Naive thymus-derived CD8-positive, alpha-beta T cell (primary cell): ENCODE measurements at regions not wholly inside any gene's neighbourhood (a gene's known extent, or its start where the extent isn't known, plus 50 kb on each side); places are given as distances from the start of the nearest gene placed in this dataset.

ENCODE experiments used
- ATAC-seq, 2 donors: fragments of 150-1000 bp; cut with Tn5 transposase in 1 of 2; sonication (Bioruptor Pico), chemical (Tn5 transposase) in 1 of 2; 1 replicate in 1 of 2; 2 replicates in 1 of 2; pipeline ENCODE4 v1.10.0; 2021; ENCODE audit warnings: mild to moderate bottlenecking in 2 of 2, moderate library complexity in 2 of 2
- POLR2A ChIA-PET: fragments of 350-600 bp; sonication (Branson Sonifier 250); formaldehyde crosslinking; loops from one replicate; lab custom pipeline; 2021; ENCODE audit warnings: antibody characterized with exemption; lab: Charles Lee
- DNase-seq, 10 donors: peaks; one replicate each; pipeline versions ENCODE4 v3.0.0 to v3.0.0-alpha.2; 2020 to 2022
- H3K27ac Mint-ChIP-seq, 10 donors: one replicate each; pipeline ENCODE4 v1.8.0; 2020 to 2022; ENCODE audit warnings: mild to moderate bottlenecking in 10 of 10, mixed read lengths in 10 of 10, moderate library complexity in 4 of 10, inconsistent platforms in 1 of 10
- H3K27me3 Mint-ChIP-seq, 5 donors: one replicate each; pipeline ENCODE4 v1.8.0; 2021 to 2022; ENCODE audit warnings: mixed read lengths in 5 of 5
- H3K36me3 Mint-ChIP-seq, 3 donors: one replicate each; pipeline ENCODE4 v1.8.0; 2020 to 2022; ENCODE audit warnings: mixed read lengths in 3 of 3, mild to moderate bottlenecking in 2 of 3, inconsistent platforms in 1 of 3
- H3K4me1 Mint-ChIP-seq, 4 donors: one replicate each; pipeline ENCODE4 v1.8.0; 2021 to 2022; ENCODE audit warnings: mixed read lengths in 4 of 4
- H3K4me3 Mint-ChIP-seq, 10 donors: one replicate each; pipeline ENCODE4 v1.8.0; 2020 to 2022; ENCODE audit warnings: mild to moderate bottlenecking in 10 of 10, mixed read lengths in 10 of 10, moderate library complexity in 6 of 10, inconsistent platforms in 1 of 10
- H3K9me3 Mint-ChIP-seq, 9 donors: one replicate each; pipeline ENCODE4 v1.8.0; 2020 to 2022; ENCODE audit warnings: mixed read lengths in 9 of 9, mild to moderate bottlenecking in 3 of 9, inconsistent platforms in 1 of 9, moderate library complexity in 1 of 9

DNA sequence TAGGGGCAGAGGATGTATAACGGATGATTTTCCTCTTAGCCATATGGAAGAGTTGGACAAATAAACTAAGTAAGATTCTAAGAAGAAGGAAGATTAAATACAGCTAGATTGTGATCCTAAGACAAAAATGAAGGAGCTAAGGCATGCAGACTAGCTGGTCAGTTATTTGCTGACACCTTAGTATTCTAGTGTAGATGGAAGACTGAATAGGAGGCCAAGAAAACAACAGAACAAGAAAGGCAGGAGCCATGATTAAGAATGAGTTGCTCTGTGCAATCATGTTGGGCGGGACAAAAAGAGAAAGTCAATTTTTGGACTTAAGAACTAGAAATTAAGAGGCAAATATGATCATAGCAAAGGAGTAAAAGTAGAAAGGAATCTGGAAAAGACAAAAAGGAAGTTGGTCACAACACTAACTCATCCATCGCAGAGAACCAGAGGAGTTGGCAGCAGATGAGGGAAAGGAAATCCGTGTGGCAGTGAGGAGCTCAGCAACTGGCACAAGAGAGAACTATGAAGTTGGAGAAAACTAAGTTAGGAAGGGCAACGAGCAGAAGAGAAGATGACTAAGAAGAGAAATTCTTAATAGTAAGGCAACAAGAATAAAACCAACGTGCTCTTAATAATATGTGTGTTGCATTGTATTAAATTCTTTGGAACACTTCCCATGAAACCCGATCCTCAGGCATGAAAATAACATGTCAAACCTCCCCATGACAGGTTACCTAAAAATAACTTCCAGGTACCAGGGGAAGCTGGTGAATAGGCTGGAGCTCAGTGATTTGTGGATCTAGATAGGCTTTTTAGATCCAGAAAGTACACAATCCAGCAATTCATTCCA, 234.4 kb downstream of the LTN1 start:
- Mint-ChIP-seq H3K4me3 (no peak overlapping the region), H3K9me3 (peaks cover 0 to 7% (median 0%) of the 10 kb centered on the region in 9 donors), H3K36me3 (peaks cover 3 to 14% (median 10%) of the 10 kb centered on the region in 3 donors), H3K27ac (no peak overlapping the region), H3K27me3 (no peaks in the 10 kb centered on the region), H3K4me1 (no peaks in the 10 kb centered on the region)
- DNase-seq (no peak), ATAC-seq (no peak)
- POLR2A ChIA-PET: interaction anchor here (0.5 kb wide), 1 partner anchor 123 kb away, joined by 6 read pairs; no protein-coding TSS in a partner anchor

GRCh38 chr21:28754862-28755261, 237.8 kb downstream of the LTN1 start:
- ATAC-seq (no peak), DNase-seq (no peak)
- POLR2A ChIA-PET: no interaction called here
- Mint-ChIP-seq H3K36me3 (peaks cover 4 to 5% (median 5%) of the 10 kb centered on the region in 3 donors), H3K4me1 (no peaks in the 10 kb centered on the region), H3K27me3 (no peaks in the 10 kb centered on the region), H3K4me3 (no peak overlapping the region), H3K9me3 (peaks cover 0 to 3% (median 0%) of the 10 kb centered on the region in 9 donors), H3K27ac (no peak overlapping the region)

DNA sequence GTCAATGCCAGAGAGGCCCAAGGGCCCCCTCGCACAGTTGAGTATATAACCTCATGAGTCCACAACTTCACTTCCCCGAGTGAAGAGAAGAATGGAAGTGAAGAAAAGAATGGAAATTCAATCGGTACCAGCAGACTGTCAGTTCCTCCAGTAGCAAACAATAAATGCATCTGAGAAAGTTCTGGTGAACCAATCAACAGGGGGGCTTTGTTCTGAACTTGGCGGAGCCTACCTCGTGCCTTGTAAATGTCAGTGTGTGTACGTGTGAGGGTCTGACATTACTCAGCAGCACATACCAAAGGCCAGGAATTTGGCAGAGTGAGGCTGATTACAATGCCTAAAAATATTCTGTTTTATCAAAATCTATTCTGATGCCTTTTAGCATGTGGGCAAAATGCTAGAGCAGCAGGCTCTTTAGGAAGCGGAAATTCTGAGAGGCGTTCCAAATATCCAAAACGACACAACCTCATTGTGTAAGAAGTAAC, 238.5 kb downstream of the LTN1 start:
- Mint-ChIP-seq H3K36me3 (peaks cover 0 to 5% (median 0%) of the 10 kb centered on the region in 3 donors), H3K4me1 (no peaks in the 10 kb centered on the region), H3K27me3 (no peaks in the 10 kb centered on the region), H3K4me3 (no peak overlapping the region), H3K27ac (no peak overlapping the region), H3K9me3 (no peaks in the 10 kb centered on the region)
- DNase-seq (no peak), ATAC-seq (no peak)
- POLR2A ChIA-PET: no interaction called here

DNA sequence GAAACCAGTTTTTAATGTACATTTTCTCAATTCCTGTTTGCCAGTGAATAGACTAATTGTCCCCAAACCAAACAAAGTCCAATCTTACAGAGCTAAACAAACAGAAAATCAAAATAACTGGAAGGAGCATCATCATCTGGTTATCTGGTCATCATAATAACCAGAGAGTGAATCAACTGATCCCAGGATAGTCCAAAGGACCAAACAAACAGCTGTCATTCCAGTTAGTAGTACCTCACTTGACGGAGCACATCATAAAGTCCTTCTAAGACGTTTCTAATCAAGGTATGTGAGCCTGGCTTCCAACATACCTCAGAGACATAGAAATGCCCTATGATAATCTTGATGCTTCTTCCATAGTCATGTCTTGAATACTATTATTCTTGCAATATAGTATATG, 240.5 kb downstream of the LTN1 start:
- Mint-ChIP-seq H3K9me3 (no peaks in the 10 kb centered on the region), H3K36me3 (peaks cover 0 to 5% (median 0%) of the 10 kb centered on the region in 3 donors), H3K27ac (no peak overlapping the region), H3K4me1 (no peaks in the 10 kb centered on the region), H3K27me3 (no peaks in the 10 kb centered on the region), H3K4me3 (no peak overlapping the region)
- DNase-seq: no peak
- POLR2A ChIA-PET: no interaction called here
- ATAC-seq: no peak

- Mint-ChIP-seq H3K4me3 (no peak overlapping the region), H3K27ac (no peak overlapping the region), H3K36me3 (peaks cover 0 to 5% (median 0%) of the 10 kb centered on the region in 3 donors), H3K27me3 (no peaks in the 10 kb centered on the region), H3K4me1 (no peaks in the 10 kb centered on the region), H3K9me3 (no peaks in the 10 kb centered on the region)
- POLR2A ChIA-PET: interaction anchor here (0.5 kb wide), 1 partner anchor 192 kb away, joined by 5 read pairs; no protein-coding TSS in a partner anchor
- ATAC-seq: no peak
- DNase-seq: no peak
Observed at GRCh38 chr21:28751176-28751575, 241.5 kb downstream of the LTN1 start.

- POLR2A ChIA-PET: interaction anchor here (0.5 kb wide), 1 partner anchor 191 kb away, joined by 5 read pairs; no protein-coding TSS in a partner anchor
- peaks cover 0 to 5% (median 0%) of the 10 kb centered on the region in 3 donors for H3K36me3 Mint-ChIP-seq
- H3K27ac Mint-ChIP-seq: peak overlapping the region in 1 of 10 donors; percentile 17
- DNase-seq (no peak), ATAC-seq (no peak)
- no peaks in the 10 kb centered on the region for H3K4me1 Mint-ChIP-seq
- no peaks in the 10 kb centered on the region for H3K27me3 Mint-ChIP-seq
- no peaks in the 10 kb centered on the region for H3K9me3 Mint-ChIP-seq
- no peak overlapping the region for H3K4me3 Mint-ChIP-seq
Observed at GRCh38 chr21:28750565-28750964, 242.1 kb downstream of the LTN1 start.

DNA sequence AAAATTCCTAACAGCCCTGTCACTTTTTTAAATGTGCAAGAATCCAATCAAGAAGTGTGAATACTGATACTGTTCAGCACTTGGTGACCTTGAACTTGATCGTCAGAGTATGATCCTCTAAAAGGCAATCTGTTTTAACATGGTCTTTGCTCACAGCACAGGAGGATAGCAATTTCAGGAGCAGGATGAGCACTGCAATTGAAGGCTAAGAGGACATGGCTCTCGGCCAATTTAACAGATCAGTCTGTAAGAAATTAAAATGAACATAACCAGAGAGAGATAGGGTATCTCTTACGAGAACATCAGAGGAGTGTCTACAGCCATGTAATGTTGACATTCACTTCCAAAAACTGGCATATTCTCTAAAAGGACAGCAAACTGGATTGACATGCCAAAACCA, 243.1 kb downstream of the LTN1 start:
- DNase-seq (no peak), ATAC-seq (no peak)
- H3K9me3 Mint-ChIP-seq: no peaks in the 10 kb centered on the region
- H3K27ac Mint-ChIP-seq: no peak overlapping the region
- no peaks in the 10 kb centered on the region for H3K27me3 Mint-ChIP-seq
- peaks cover 0 to 5% (median 0%) of the 10 kb centered on the region in 3 donors for H3K36me3 Mint-ChIP-seq
- POLR2A ChIA-PET: no interaction called here
- H3K4me1 Mint-ChIP-seq: no peaks in the 10 kb centered on the region
- H3K4me3 Mint-ChIP-seq: no peak overlapping the region

DNA sequence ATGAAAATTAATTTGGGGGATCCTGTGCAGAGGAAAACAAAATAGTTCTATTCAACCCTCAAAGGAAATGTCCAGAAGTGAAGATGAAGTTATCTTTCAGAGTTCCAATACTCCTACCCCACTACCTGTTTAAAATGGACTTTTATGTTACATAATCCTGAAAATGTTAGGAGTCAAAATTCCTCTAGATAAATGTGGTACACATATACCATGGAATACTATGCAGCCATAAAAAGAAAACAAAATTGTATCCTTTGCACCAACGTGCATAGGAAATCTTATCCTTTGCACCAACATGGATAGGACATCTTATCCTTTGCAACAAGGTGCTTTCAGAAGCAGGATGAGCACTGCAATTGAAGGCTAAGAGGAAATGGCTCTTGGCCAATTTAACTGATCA, 245.2 kb downstream of the LTN1 start:
- ATAC-seq: no peak
- Mint-ChIP-seq H3K4me1 (no peaks in the 10 kb centered on the region), H3K27me3 (peaks cover 0 to 3% (median 0%) of the 10 kb centered on the region in 5 donors), H3K9me3 (no peaks in the 10 kb centered on the region), H3K27ac (no peak overlapping the region), H3K36me3 (peaks cover 0 to 1% (median 0%) of the 10 kb centered on the region in 3 donors), H3K4me3 (no peak overlapping the region)
- POLR2A ChIA-PET: no interaction called here
- DNase-seq: no peak

GRCh38 chr21:28746166-28746565, 246.5 kb downstream of the LTN1 start:
- no peak overlapping the region for H3K4me3 Mint-ChIP-seq
- H3K4me1 Mint-ChIP-seq: no peaks in the 10 kb centered on the region
- no peak overlapping the region for H3K27ac Mint-ChIP-seq
- POLR2A ChIA-PET: interaction anchor here (0.7 to 1.9 kb wide), 5 partner anchors 54 to 228 kb away, joined by 3 to 6 read pairs (median 4); a partner anchor contains a TSS
- H3K36me3 Mint-ChIP-seq: peaks cover 0 to 2% (median 0%) of the 10 kb centered on the region in 3 donors
- peaks cover 0 to 3% (median 0%) of the 10 kb centered on the region in 5 donors for H3K27me3 Mint-ChIP-seq
- no peaks in the 10 kb centered on the region for H3K9me3 Mint-ChIP-seq
- ATAC-seq (no peak), DNase-seq (no peak)

DNA sequence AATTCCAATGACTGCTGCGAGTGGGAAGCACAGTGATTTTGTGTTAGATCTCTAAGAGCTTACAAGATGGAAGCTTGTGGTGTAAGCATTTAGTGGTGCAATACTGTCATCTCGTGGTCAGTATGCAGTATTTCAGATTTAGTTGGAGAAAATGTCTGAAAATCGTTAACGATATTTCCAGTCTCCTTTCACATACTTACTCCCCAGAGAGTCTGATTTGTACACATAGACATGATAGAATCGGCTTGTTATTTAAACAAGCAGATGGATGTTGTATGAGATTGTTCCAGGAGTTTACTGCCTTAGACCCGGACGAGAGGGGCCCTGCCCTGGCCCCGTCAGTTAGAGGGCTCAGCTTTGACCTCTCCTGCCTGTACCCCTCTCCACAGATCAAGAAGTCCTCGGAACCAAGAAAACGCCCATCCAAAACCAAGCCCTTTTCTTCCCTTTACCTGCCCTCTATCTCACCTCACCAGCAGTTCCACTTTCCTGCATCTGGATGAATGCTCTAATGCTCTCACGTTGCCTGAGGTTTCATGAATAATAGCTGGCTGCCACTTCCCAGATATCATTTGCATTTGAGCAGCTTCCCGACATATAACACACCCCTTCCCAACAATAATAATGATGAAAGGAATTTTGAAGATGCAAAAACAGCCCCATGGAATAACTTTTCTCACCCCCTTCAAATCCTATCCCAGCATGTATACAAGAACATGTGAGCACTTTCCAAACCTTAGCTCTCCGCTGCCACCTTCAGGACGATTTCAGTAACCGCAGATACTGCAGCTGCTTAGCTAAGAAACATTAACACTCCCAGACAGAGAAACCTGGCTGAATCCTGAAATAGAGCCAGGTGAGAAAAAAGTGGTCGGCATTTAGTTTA, 247.3 kb downstream of the LTN1 start:
- Mint-ChIP-seq H3K27me3 (peaks cover 0 to 3% (median 0%) of the 10 kb centered on the region in 5 donors), H3K36me3 (peaks cover 0 to 3% (median 2%) of the 10 kb centered on the region in 3 donors), H3K4me3 (no peak overlapping the region), H3K27ac (no peak overlapping the region), H3K9me3 (no peaks in the 10 kb centered on the region), H3K4me1 (no peaks in the 10 kb centered on the region)
- DNase-seq (peak; percentile 36 to 80 (median 63)), ATAC-seq (peak; percentile 84 to 89)
- POLR2A ChIA-PET: interaction anchor here (1.3 to 1.9 kb wide), 4 partner anchors 86 to 227 kb away, joined by 3 to 6 read pairs (median 5); a partner anchor contains a TSS

DNA sequence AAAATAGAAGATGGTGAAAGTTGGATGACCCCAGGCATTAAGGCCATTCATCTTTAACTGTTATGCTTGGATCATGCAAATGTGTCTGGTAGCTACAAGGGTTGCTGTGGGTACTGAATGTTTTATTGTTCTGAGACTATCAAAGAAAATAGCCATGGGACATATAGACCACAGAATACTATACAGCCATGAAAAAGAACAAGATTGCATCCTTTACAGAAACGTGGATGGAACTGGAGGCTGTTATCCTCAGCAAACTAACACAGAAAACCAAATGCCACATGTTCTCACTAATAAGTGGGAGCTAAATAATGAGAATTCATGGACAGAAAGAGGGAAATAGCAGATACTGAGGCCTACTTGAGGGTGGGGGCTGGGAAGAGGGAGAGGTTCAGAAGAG, 249.0 kb downstream of the LTN1 start:
- peaks cover 0 to 3% (median 2%) of the 10 kb centered on the region in 3 donors for H3K36me3 Mint-ChIP-seq
- peaks cover 0 to 3% (median 0%) of the 10 kb centered on the region in 5 donors for H3K27me3 Mint-ChIP-seq
- DNase-seq (no peak), ATAC-seq (no peak)
- H3K27ac Mint-ChIP-seq: no peak overlapping the region
- no peak overlapping the region for H3K4me3 Mint-ChIP-seq
- POLR2A ChIA-PET: no interaction called here
- peaks cover 0 to 6% (median 0%) of the 10 kb centered on the region in 4 donors for H3K4me1 Mint-ChIP-seq
- H3K9me3 Mint-ChIP-seq: no peaks in the 10 kb centered on the region

DNA sequence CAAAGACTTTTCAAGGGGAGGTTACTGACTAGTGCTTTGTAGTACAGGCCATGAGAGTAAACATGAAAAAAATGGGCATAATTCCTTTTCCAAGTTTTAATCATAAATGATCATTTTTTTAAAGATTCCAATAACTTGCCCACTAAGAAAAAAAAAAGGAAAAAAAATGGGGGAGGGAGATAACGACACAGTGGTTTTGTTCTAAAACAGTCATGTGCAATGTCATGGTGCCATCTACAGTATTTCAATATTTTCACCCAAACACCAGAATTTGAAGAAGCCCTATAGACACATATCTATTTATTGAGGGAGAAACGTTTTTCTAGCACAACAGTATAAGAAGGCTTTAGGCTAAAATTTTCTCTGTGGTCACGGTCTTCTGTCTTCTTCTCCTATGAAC, 250.2 kb downstream of the LTN1 start:
- Mint-ChIP-seq H3K4me1 (peaks cover 0 to 7% (median 0%) of the 10 kb centered on the region in 4 donors), H3K36me3 (peaks cover 0 to 3% (median 2%) of the 10 kb centered on the region in 3 donors), H3K9me3 (no peaks in the 10 kb centered on the region), H3K27me3 (peaks cover 0 to 3% (median 0%) of the 10 kb centered on the region in 5 donors), H3K27ac (no peak overlapping the region), H3K4me3 (no peak overlapping the region)
- POLR2A ChIA-PET: no interaction called here
- ATAC-seq: no peak
- DNase-seq: no peak
